Gastrocnemius medialis (tissue), 4 donors: ENCODE measurements at regions not wholly inside any gene's neighbourhood (a gene's known extent, or its start where the extent isn't known, plus 50 kb on each side); places are given as distances from the start of the nearest gene placed in this dataset.

Source experiments
- POLR2A ChIP-seq, 2 donors: fragments of 450-650 bp; IDR thresholded peaks; one replicate each; pipeline ENCODE4 v1.6.1; 2017; ENCODE audit warnings: antibody characterized with exemption in 2 of 2, mild to moderate bottlenecking in 2 of 2, moderate library complexity in 2 of 2
- TF ChIP-seq, protein P1 (sequence below), 5 experiments: fragments of 450-650 bp in 3 of 5; fragments of 200-600 bp in 2 of 5; sonication (generic) in 2 of 5; IDR thresholded peaks in 4 of 5; conservative IDR thresholded peaks in 1 of 5; 1 replicate in 4 of 5; 2 replicates in 1 of 5; pipeline ENCODE4 v1.5.1; 2016 to 2019; ENCODE audit warnings: antibody characterized with exemption in 5 of 5, mild to moderate bottlenecking in 3 of 5, moderate library complexity in 3 of 5

DNA sequence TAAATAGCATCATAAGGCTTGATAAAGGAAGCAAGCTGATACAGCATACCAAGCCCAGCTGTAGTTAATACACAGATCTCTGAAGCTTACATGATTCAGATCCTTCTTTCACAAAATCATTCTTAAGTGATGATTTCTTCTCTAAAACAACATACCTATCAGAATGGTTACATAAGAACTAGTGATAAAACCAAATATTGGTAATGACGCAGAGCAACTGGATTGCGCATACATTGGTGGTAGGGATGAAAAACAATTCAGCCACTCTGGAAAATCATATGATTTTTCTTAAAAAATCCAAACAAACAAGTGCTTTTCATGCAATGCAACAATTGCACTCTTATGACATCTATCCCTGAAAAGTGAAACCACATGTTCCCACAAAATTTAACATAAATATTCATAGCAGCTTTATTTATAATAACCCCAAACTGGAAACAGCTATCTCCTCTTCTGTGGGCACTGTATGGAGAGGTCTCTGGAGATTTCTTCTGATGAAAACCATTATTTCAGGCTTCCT lies 153.6 kb upstream of the DSEL start:
- TF ChIP-seq, protein P1, sequence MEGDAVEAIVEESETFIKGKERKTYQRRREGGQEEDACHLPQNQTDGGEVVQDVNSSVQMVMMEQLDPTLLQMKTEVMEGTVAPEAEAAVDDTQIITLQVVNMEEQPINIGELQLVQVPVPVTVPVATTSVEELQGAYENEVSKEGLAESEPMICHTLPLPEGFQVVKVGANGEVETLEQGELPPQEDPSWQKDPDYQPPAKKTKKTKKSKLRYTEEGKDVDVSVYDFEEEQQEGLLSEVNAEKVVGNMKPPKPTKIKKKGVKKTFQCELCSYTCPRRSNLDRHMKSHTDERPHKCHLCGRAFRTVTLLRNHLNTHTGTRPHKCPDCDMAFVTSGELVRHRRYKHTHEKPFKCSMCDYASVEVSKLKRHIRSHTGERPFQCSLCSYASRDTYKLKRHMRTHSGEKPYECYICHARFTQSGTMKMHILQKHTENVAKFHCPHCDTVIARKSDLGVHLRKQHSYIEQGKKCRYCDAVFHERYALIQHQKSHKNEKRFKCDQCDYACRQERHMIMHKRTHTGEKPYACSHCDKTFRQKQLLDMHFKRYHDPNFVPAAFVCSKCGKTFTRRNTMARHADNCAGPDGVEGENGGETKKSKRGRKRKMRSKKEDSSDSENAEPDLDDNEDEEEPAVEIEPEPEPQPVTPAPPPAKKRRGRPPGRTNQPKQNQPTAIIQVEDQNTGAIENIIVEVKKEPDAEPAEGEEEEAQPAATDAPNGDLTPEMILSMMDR (IDR thresholded peaks at IDR 0.05 in 4 of 5, conservative IDR thresholded peaks at IDR 0.05 in 1 of 5): no peak
- TF ChIP-seq POLR2A (IDR thresholded peaks at IDR 0.05): no peak
